Cardiac fibroblast (primary cell): ENCODE measurements at regions not wholly inside any gene's neighbourhood (a gene's known extent, or its start where the extent isn't known, plus 50 kb on each side); places are given as distances from the start of the nearest gene placed in this dataset.

Source experiments
- DNase-seq, 2 donors: peaks; one replicate each; pipeline versions ENCODE4 v3.0.0 to v3.0.0-alpha.2; 2010; ENCODE audit warnings: low read depth in 2 of 2
- H3K4me3 ChIP-seq, 2 donors: replicated peaks in 1 of 2; 1 replicate in 1 of 2; 2 replicates in 1 of 2; pipeline ENCODE4 v1.5.1; 2011; ENCODE audit warnings: low read depth in 2 of 2, low read length in 2 of 2, mild to moderate bottlenecking in 2 of 2, moderate library complexity in 1 of 2
- CTCF ChIP-seq: IDR thresholded peaks from one replicate; pipeline ENCODE4 v1.5.1; 2011; ENCODE audit warnings: low read depth, mild to moderate bottlenecking, low read length, inconsistent platforms

GRCh38 chr2:20111311-20112131 is 60.1 kb upstream of the LAPTM4A start:
- DNase-seq, result no peak
- no peak overlapping the region for H3K4me3 ChIP-seq
- no peak for TF ChIP-seq CTCF

GRCh38 chr2:20110876-20111275 is 59.4 kb upstream of the LAPTM4A start:
- DNase-seq, result no peak
- no peak for TF ChIP-seq CTCF
- H3K4me3 ChIP-seq, result no peak overlapping the region

- TF ChIP-seq CTCF, result no peak
- H3K4me3 ChIP-seq, result no peak overlapping the region
- no peak for DNase-seq
These were observed 59.0 kb upstream of the LAPTM4A start for GRCh38 chr2:20110383-20110782.

GRCh38 chr2:20108655-20109396 is 57.4 kb upstream of the LAPTM4A start:
- no peak overlapping the region for H3K4me3 ChIP-seq
- TF ChIP-seq CTCF, result no peak
- peak; percentile 26 to 64 for DNase-seq

GRCh38 chr2:20107776-20108175 is 56.3 kb upstream of the LAPTM4A start:
- no peak for TF ChIP-seq CTCF
- no peak for DNase-seq
- no peak overlapping the region for H3K4me3 ChIP-seq

GRCh38 chr2:20107352-20107751 is 55.9 kb upstream of the LAPTM4A start:
- no peak for DNase-seq
- no peak for TF ChIP-seq CTCF
- no peak overlapping the region for H3K4me3 ChIP-seq
